Suprapubic skin (tissue), 4 donors: ENCODE measurements at regions not wholly inside any gene's neighbourhood (a gene's known extent, or its start where the extent isn't known, plus 50 kb on each side); places are given as distances from the start of the nearest gene placed in this dataset.

Source experiments
- DNase-seq, 2 donors: peaks; one replicate each; pipeline ENCODE4 v3.0.0-alpha.2; 2019; ENCODE audit warnings: low spot score in 2 of 2
- H3K27ac ChIP-seq: fragments of 200-600 bp; sonication (generic); one replicate; pipeline ENCODE4 v1.5.1; 2019
- H3K27me3 ChIP-seq: fragments of 200-600 bp; sonication (generic); one replicate; pipeline ENCODE4 v1.5.1; 2019
- H3K36me3 ChIP-seq: fragments of 200-600 bp; sonication (generic); one replicate; pipeline ENCODE4 v1.5.1; 2019
- H3K4me1 ChIP-seq: fragments of 200-600 bp; sonication (generic); one replicate; pipeline ENCODE4 v1.5.1; 2019
- H3K4me3 ChIP-seq: fragments of 200-600 bp; sonication (generic); one replicate; pipeline ENCODE4 v1.5.1; 2019; ENCODE audit warnings: mild to moderate bottlenecking
- H3K9me3 ChIP-seq: fragments of 200-600 bp; sonication (generic); one replicate; pipeline ENCODE4 v1.5.1; 2019
- CTCF ChIP-seq, 2 donors: fragments of 200-600 bp in 1 of 2; fragments of 450-650 bp in 1 of 2; sonication (generic) in 1 of 2; IDR thresholded peaks; one replicate each; pipeline ENCODE4 v1.5.1; 2016 to 2019; ENCODE audit warnings: antibody characterized with exemption in 2 of 2, mild to moderate bottlenecking in 1 of 2, moderate library complexity in 1 of 2
- EP300 ChIP-seq: sonication (generic); formaldehyde crosslinking; IDR thresholded peaks from one replicate; pipeline ENCODE4 v1.6.1; 2017; ENCODE audit warnings: antibody characterized with exemption
- POLR2A ChIP-seq, 2 donors: fragments of 450-650 bp; IDR thresholded peaks; one replicate each; pipeline ENCODE4 v1.6.1; 2017; ENCODE audit warnings: antibody characterized with exemption in 2 of 2, mild to moderate bottlenecking in 2 of 2, moderate library complexity in 2 of 2
- POLR2AphosphoS5 ChIP-seq, 3 donors: sonication (generic); formaldehyde crosslinking; IDR thresholded peaks; one replicate each; pipeline ENCODE4 v1.6.1; 2017; ENCODE audit warnings: antibody characterized with exemption in 3 of 3
- WGBS: methylation state at CpG from one replicate; pipeline ENCODE4 v1.1.5; 2018; 5-methylcytosine and 5-hydroxymethylcytosine counted together

DNA sequence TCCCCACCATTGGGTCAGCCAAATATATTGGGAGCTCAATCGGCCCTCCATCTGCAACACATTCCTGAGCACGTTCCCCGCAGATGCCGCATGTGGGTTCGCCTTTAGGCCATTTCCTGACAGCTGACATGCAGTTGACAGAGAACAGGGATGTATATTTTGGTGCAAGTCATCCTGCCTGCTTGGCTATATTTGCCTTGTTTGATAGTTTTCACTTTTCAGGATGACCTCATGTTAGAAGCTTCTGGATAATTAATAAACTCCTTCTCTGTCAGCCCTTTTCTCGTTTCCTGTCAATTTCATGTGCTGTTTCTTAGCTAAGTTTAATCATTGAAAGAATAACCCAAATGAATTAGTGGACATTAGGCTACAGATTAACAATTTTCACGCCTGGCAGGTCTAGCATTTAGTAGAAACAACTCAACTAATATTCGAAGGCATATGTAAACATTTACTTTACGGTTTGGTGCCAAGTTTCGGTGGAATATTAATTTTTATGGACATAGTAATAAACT lies 105.8 kb upstream of the SLC5A12 start:
- TF ChIP-seq EP300, result no peak
- TF ChIP-seq POLR2AphosphoS5 (IDR thresholded peaks at IDR 0.05), result no peak
- no peak for TF ChIP-seq POLR2A (IDR thresholded peaks at IDR 0.05)
- no peak for TF ChIP-seq CTCF (IDR thresholded peaks at IDR 0.05)
- no peak for DNase-seq
- WGBS, result 56% methylated on average over 10 of the region's 10 CpGs
- Histone ChIP-seq H3K36me3 (no peaks in the 10 kb centered on the region), H3K27ac (no peak overlapping the region), H3K9me3 (peaks cover 17% of the 10 kb centered on the region), H3K27me3 (no peaks in the 10 kb centered on the region), H3K4me1 (no peaks in the 10 kb centered on the region), H3K4me3 (no peak overlapping the region)

- H3K4me3 ChIP-seq, result no peak overlapping the region
- no peak for DNase-seq
- H3K36me3 ChIP-seq, result no peaks in the 10 kb centered on the region
- H3K27me3 ChIP-seq, result no peaks in the 10 kb centered on the region
- TF ChIP-seq POLR2AphosphoS5 (IDR thresholded peaks at IDR 0.05) (no peak), POLR2A (IDR thresholded peaks at IDR 0.05) (no peak), CTCF (IDR thresholded peaks at IDR 0.05) (no peak), EP300 (no peak)
- 62% methylated on average over 2 of the region's 2 CpGs for WGBS
- peaks cover 14% of the 10 kb centered on the region for H3K9me3 ChIP-seq
- no peaks in the 10 kb centered on the region for H3K4me1 ChIP-seq
- H3K27ac ChIP-seq, result no peak overlapping the region
Observed at GRCh38 chr11:26828288-26828687, 106.4 kb upstream of the SLC5A12 start.

DNA sequence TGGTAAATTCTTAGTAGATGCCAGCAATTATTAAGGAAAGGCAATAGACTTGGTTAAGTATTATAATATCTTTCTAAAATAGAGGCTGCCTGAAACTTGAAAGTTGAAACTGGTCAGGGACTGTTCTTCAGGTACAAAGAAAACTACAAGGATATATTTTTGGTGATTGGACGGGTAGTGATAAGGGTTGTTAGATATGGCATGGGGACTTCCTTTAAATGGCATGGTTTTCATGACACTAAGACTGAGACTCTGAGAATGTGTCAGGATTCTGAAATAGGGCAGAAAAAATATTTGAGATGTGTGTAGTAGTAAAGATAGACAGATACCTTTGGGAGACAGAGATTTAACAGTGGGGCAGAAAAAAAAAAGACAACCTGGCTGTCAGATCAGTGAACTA lies 108.4 kb upstream of the SLC5A12 start:
- WGBS, result 89% methylated on average over 1 of the region's 1 CpG
- no peak for DNase-seq

DNA sequence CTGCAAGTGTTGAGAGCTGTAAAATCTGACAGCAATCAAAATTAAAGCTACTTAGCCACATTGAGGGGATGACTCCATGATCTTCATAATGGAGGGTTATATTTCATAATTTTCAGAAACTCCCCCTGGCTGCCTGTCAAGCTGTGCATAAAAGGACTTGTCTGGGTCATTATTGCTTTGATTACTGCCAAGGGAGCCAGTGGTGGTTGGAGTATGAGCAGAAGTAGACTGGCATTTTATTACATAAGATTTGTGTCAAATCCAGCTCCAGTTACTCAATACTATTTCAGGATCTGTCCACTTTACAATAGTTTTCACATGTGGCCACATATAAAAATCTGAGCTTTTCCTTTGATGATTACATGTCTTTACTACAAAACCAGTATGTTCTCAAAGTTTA lies 108.9 kb upstream of the SLC5A12 start:
- Histone ChIP-seq H3K4me3 (no peak overlapping the region), H3K27me3 (no peaks in the 10 kb centered on the region), H3K27ac (no peak overlapping the region), H3K36me3 (no peaks in the 10 kb centered on the region), H3K9me3 (no peaks in the 10 kb centered on the region), H3K4me1 (no peaks in the 10 kb centered on the region)
- TF ChIP-seq POLR2AphosphoS5 (IDR thresholded peaks at IDR 0.05) (no peak), CTCF (IDR thresholded peaks at IDR 0.05) (no peak), EP300 (no peak), POLR2A (IDR thresholded peaks at IDR 0.05) (no peak)
- no peak for DNase-seq

More for the DNA sequence above, 108.4 kb upstream of the SLC5A12 start:
- Histone ChIP-seq H3K27ac (no peak overlapping the region), H3K9me3 (no peaks in the 10 kb centered on the region), H3K36me3 (no peaks in the 10 kb centered on the region), H3K4me1 (no peaks in the 10 kb centered on the region), H3K27me3 (no peaks in the 10 kb centered on the region), H3K4me3 (no peak overlapping the region)
- no peak for TF ChIP-seq POLR2AphosphoS5 (IDR thresholded peaks at IDR 0.05)
- no peak for TF ChIP-seq CTCF (IDR thresholded peaks at IDR 0.05)
- no peak for TF ChIP-seq POLR2A (IDR thresholded peaks at IDR 0.05)
- no peak for TF ChIP-seq EP300

DNA sequence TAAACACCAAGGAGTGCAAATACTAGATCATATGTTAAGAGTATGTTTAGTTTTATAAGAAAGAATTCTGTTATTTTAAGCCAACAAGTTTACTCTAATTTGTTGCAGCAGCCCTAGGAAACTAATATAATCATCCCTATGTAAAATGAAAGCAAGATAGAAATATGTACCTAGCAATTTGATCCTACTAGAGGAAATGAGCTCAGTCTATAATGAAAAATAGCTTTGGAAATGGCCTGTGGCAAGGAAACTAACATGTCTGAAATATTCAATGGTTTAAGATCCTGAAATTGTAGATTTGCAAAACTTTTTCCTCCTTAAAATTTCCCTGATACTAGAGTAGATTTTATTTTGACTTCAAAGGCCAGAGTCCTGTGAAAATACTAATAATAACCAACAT lies 112.7 kb upstream of the SLC5A12 start:
- Histone ChIP-seq H3K27ac (no peak overlapping the region), H3K36me3 (no peaks in the 10 kb centered on the region), H3K27me3 (no peaks in the 10 kb centered on the region), H3K4me1 (no peaks in the 10 kb centered on the region), H3K9me3 (no peaks in the 10 kb centered on the region), H3K4me3 (no peak overlapping the region)
- no peak for TF ChIP-seq CTCF (IDR thresholded peaks at IDR 0.05)
- TF ChIP-seq POLR2AphosphoS5 (IDR thresholded peaks at IDR 0.05), result no peak
- TF ChIP-seq POLR2A (IDR thresholded peaks at IDR 0.05), result no peak
- no peak for TF ChIP-seq EP300
- no peak for DNase-seq
